ENCODE measurements at regions not wholly inside any gene's neighbourhood (a gene's known extent, or its start where the extent isn't known, plus 50 kb on each side); places are given as distances from the start of the nearest gene placed in this dataset.

DNA sequence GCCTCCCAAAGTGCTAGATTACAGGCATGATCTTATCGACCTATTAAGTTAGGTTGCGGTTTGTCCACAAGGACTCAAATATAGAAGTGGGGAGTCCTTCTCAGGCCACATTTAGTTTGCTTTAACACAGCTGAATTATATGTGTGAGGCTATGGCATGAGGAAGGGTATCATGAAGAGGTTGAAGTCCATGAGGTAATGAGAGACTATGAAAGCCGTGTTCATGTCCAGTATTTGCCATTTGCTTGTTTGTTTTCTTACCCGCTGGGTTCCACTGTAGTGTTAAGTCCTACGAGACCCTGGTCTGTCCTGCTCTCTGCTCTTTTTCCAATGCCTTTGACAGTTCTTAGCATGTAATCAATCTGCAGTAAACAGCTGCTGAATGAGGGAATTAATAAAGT, 1072.4 kb upstream of the EEF2KMT start:
- CTCF ChIA-PET = no interaction called here
- Mint-ChIP-seq H3K27me3 (no peaks in the 10 kb centered on the region), H3K36me3 (no peaks in the 10 kb centered on the region), H3K9me3 (peaks cover 22% of the 10 kb centered on the region), H3K27ac (no peak overlapping the region), H3K4me3 (no peak overlapping the region), H3K4me1 (no peaks in the 10 kb centered on the region)
- DNase-seq = no peak

DNA sequence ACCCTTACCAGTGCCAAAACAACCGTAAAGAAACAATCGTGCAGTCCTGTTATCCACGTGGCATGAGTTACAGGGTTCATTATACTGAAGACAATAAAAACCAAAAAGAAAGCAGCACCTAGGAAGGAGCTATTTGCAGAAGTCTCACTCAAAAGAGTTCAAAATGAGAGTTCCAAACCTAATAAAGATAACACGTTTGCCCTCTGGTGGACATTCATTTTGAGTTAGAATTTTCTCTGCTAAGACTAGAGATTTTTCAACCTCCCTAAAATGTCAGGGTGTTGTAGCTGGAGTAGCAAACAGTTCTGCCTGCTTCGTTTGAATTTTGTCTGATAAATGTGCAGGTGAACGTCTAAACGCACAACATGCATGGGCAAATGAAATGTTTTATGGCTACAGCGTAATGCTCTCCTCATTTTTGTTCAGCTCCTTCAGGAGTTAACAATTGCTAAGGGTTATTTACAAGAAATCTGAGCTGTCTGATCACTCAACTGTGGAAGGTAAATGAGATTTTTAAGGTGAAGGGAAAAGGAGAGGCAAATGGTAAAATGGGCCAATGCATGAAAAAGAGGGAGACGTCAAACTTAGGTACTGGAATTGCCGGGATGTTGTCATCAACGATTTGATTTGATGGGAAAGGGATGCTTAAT, 1067.9 kb upstream of the EEF2KMT start:
- H3K36me3 Mint-ChIP-seq = no peaks in the 10 kb centered on the region
- peaks cover 15% of the 10 kb centered on the region for H3K9me3 Mint-ChIP-seq
- H3K4me3 Mint-ChIP-seq = no peak overlapping the region
- no peaks in the 10 kb centered on the region for H3K4me1 Mint-ChIP-seq
- H3K27ac Mint-ChIP-seq = no peak overlapping the region
- no peaks in the 10 kb centered on the region for H3K27me3 Mint-ChIP-seq
- DNase-seq = no peak
- CTCF ChIA-PET = no interaction called here

DNA sequence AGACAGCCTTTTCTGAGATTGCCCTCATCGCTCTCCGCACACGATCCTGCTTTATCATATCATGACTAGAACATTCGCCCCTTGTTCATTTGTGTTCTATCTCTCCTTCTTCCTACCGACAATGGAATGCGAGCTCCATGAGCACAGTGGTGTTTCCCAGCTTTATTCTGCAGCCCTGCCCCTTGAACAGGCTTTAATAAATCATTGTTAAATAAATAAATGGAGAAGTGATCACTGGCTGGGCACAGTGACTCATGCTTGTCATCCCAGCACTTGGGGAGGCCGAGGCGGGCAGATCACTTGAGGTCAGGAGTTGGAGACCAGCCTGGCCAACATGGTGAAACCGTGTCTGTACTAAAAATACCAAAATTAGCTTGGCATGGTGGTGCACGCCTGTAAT, 1063.3 kb upstream of the EEF2KMT start:
- Mint-ChIP-seq H3K27ac (no peak overlapping the region), H3K36me3 (no peaks in the 10 kb centered on the region), H3K27me3 (no peaks in the 10 kb centered on the region), H3K9me3 (peaks cover 16% of the 10 kb centered on the region), H3K4me3 (no peak overlapping the region), H3K4me1 (no peaks in the 10 kb centered on the region)
- no peak for DNase-seq
- CTCF ChIA-PET = no interaction called here

DNA sequence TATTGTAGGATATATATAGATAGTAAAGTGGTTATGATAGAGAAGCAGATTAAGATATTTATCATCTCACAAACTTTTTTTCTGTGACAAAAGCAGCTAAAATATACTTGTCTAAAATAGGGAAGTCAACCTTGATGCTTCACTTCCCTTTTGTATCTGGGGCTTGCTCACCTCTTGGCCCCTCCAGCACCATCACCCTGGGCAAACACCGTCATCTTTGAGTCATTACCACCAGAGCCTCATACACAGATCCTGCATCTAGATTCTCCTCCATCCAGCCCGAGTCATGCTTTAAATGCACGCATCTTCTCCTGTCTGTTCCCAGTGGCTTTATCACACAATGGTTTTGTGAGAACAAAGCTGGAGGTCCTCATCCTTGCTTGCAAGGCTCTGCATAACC, 1062.7 kb upstream of the EEF2KMT start:
- no peaks in the 10 kb centered on the region for H3K27me3 Mint-ChIP-seq
- no peak overlapping the region for H3K27ac Mint-ChIP-seq
- DNase-seq = no peak
- H3K36me3 Mint-ChIP-seq = no peaks in the 10 kb centered on the region
- peaks cover 15% of the 10 kb centered on the region for H3K9me3 Mint-ChIP-seq
- H3K4me3 Mint-ChIP-seq = no peak overlapping the region
- H3K4me1 Mint-ChIP-seq = no peaks in the 10 kb centered on the region
- CTCF ChIA-PET = no interaction called here

DNA sequence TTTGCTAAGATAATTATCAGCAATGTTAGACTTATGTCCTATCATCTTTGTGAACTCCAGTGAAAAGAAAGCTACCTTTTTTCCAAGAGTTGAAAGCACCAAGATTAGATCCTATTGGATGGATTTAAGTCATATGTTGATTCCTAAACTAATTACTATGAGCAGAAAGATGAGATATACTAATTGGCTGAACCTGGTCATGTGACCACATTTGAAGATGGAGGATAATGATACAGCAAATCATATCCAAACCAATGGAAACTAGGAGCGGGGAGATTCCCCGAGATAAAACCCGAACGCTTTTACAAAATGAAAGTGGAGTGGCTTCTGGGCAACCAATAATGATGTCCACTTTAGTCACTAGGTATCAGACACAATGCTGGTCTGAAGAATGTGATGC, 1060.2 kb upstream of the EEF2KMT start:
- DNase-seq = no peak
- Mint-ChIP-seq H3K9me3 (peaks cover 17% of the 10 kb centered on the region), H3K4me1 (no peaks in the 10 kb centered on the region), H3K27me3 (no peaks in the 10 kb centered on the region), H3K27ac (no peak overlapping the region), H3K4me3 (no peak overlapping the region), H3K36me3 (no peaks in the 10 kb centered on the region)
- CTCF ChIA-PET = no interaction called here

DNA sequence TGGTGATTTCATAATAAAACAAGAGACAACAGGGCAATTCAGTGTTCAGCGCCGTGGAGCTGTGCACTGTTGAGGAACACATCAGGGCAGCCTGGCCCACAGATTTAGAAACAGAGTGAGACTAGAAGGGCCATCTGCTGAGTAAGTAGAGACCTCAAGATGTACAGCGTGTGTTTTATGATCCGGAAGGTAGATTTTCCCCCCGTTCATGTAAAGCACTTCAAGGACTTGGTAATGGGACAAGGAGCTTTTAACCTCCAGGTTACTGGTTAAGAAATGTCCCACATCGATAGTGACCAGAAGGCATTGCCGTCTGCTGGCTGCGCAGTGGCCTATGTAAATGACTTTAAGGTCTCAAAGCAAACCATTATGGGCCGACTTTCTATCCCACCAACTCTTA, 1057.7 kb upstream of the EEF2KMT start:
- no peak overlapping the region for H3K4me3 Mint-ChIP-seq
- H3K36me3 Mint-ChIP-seq = no peaks in the 10 kb centered on the region
- no peak overlapping the region for H3K27ac Mint-ChIP-seq
- no peaks in the 10 kb centered on the region for H3K4me1 Mint-ChIP-seq
- no peaks in the 10 kb centered on the region for H3K27me3 Mint-ChIP-seq
- peaks cover 8% of the 10 kb centered on the region for H3K9me3 Mint-ChIP-seq
- CTCF ChIA-PET = no interaction called here
- no peak for DNase-seq

DNA sequence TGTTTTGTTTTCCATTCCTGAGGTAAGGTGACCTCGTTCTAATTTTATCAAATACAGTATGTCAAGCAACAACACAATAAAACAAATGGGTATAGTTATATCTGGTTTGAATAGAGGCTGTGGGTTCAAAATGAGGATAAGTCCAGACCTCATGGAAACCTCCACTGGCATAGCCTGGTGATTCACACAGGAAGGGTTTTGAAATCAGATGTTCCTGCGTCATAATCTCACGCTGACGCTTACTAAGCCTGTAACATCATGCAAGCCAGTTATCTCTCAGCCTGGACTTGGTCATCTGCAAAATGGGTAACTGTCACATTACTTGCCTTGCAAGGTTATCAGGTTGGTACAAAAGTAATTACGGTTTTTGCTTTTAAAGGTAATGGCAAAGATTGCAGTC, 1056.3 kb upstream of the EEF2KMT start:
- no peaks in the 10 kb centered on the region for H3K4me1 Mint-ChIP-seq
- H3K27me3 Mint-ChIP-seq = no peaks in the 10 kb centered on the region
- H3K4me3 Mint-ChIP-seq = no peak overlapping the region
- no peak overlapping the region for H3K27ac Mint-ChIP-seq
- CTCF ChIA-PET = no interaction called here
- H3K36me3 Mint-ChIP-seq = no peaks in the 10 kb centered on the region
- DNase-seq = no peak
- H3K9me3 Mint-ChIP-seq = peaks cover 10% of the 10 kb centered on the region

DNA sequence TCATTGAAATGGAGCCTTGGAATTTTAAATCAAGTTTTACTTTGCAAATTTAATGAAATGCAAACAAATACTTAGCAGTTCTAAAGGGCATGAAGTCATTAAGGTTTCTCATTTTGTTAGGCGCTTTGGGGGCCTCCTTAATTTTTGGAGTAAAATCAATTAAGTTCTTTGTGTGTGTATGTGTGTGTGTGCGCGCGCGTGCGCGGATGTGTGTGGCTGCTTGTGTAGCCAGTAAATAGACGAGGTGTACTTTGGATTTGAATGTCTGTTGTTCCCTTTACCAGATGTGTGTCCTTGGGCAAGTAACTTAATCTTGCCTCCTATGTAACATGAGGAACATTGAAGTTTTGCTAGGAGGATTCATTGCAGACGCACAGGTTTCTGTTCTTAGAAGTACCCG, 1051.4 kb upstream of the EEF2KMT start:
- no peak overlapping the region for H3K4me3 Mint-ChIP-seq
- H3K27ac Mint-ChIP-seq = no peak overlapping the region
- no peaks in the 10 kb centered on the region for H3K36me3 Mint-ChIP-seq
- H3K4me1 Mint-ChIP-seq = no peaks in the 10 kb centered on the region
- no peak for DNase-seq
- peaks cover 17% of the 10 kb centered on the region for H3K9me3 Mint-ChIP-seq
- CTCF ChIA-PET = no interaction called here
- no peaks in the 10 kb centered on the region for H3K27me3 Mint-ChIP-seq

DNA sequence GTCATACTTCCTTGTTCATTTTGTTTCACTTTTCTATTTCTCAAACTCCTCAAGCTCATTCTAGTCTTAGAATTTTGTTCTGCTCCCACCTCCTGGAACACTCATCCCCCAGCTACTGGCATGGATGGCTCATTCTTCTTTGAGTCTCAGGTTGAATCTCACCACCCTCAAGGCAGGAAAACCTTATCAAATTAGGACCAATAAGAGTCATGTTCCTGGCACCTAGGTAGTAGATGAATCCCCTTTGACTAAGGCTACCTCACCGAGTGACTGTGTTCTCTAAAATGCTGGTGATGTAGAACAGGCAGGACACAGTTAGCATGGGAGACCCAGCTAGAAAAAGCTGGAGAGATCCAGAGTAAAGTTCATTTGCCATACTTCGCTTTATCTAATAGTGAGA, 1050.8 kb upstream of the EEF2KMT start:
- no peaks in the 10 kb centered on the region for H3K4me1 Mint-ChIP-seq
- no peaks in the 10 kb centered on the region for H3K27me3 Mint-ChIP-seq
- CTCF ChIA-PET = no interaction called here
- H3K36me3 Mint-ChIP-seq = no peaks in the 10 kb centered on the region
- peaks cover 19% of the 10 kb centered on the region for H3K9me3 Mint-ChIP-seq
- H3K27ac Mint-ChIP-seq = no peak overlapping the region
- no peak for DNase-seq
- H3K4me3 Mint-ChIP-seq = no peak overlapping the region

DNA sequence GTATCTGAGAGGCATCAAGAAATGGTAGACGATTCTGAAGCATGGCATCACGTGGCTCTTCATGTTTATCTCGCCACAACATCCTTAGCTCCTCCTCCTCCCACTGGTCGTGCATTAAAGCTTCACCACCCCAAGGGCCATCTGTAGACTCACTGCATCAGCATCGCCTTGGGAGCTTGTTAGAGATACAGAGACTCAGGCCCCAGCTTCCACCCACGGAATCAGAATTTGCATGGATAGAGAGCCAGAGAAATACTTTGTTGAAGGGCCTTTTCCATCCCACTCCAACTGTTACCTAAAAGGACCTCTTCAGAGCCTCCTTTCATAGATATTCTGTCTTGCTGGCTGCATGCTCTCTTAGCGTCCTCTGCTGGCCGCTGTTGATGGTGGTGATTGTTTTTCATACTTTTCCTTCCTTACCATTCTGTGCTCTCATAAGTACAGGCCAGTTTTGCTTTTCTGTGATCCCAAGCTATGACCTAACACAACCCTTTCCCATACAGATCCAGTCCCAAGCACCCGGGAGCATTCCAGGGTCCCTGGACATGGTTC, 1049.4 kb upstream of the EEF2KMT start:
- Mint-ChIP-seq H3K27me3 (no peaks in the 10 kb centered on the region), H3K9me3 (peaks cover 25% of the 10 kb centered on the region), H3K36me3 (no peaks in the 10 kb centered on the region), H3K27ac (no peak overlapping the region), H3K4me1 (no peaks in the 10 kb centered on the region), H3K4me3 (no peak overlapping the region)
- CTCF ChIA-PET = no interaction called here
- no peak for DNase-seq

DNA sequence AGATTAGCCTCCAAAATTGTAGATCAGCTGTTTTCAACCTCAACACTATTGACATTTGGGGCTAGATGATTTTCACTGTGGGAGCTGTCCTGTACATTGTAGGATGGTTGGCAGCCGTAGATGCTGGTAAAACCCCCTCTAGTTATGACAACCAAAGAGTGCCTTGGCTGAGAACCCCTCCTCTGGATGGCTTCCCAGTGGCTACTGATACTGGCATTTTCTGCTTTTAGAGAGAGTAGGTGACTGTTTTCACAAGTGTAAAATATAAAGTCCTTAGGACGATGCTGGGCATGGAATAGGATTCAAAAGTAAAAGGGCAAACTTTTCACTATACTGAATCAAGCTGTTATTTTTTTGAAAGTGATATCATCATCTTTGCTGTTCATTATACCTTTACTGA, 1048.8 kb upstream of the EEF2KMT start:
- Mint-ChIP-seq H3K27ac (no peak overlapping the region), H3K27me3 (no peaks in the 10 kb centered on the region), H3K4me3 (no peak overlapping the region), H3K9me3 (peaks cover 26% of the 10 kb centered on the region), H3K36me3 (no peaks in the 10 kb centered on the region), H3K4me1 (no peaks in the 10 kb centered on the region)
- CTCF ChIA-PET = no interaction called here
- no peak for DNase-seq

DNA sequence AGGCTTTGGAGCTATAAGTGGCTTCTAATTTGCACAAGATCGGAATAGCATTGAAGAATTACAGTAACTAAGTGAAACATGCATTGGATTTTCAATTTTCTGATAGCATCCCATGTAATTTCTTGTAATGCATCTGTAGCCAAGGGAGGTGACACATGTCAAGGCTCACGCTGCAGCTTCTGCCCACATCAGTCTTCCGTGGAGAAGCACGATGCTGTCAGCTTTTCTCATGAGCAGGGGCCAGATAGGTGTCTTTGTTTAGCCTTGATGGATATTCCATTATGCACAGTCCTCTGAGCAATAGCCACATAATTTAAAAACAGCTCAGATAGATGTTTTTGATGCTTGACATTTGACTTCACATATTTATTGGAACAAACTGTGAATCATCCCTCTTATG, 1046.9 kb upstream of the EEF2KMT start:
- Mint-ChIP-seq H3K36me3 (no peaks in the 10 kb centered on the region), H3K27me3 (no peaks in the 10 kb centered on the region), H3K9me3 (peaks cover 35% of the 10 kb centered on the region), H3K27ac (no peak overlapping the region), H3K4me1 (no peaks in the 10 kb centered on the region), H3K4me3 (no peak overlapping the region)
- no peak for DNase-seq
- CTCF ChIA-PET = no interaction called here

DNA sequence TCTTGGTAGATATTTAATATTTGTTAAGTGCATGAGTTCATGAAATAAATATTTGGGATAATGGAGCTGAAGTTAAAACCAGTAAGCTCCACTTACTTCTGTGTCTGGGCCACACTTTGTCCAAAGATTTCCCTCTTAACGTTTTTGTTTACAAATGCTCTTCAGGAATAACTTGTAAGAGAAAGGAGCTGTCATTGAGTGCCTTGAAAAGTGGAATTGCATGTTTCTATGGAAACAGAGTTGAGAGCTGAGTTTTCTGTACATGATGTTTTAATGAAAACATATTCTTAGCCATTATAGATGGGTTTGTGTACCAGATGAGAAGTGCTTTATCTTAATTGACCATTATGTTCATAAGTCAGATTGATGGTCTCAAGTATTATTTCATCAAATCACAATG, 1045.4 kb upstream of the EEF2KMT start:
- no peaks in the 10 kb centered on the region for H3K36me3 Mint-ChIP-seq
- H3K27me3 Mint-ChIP-seq = no peaks in the 10 kb centered on the region
- no peaks in the 10 kb centered on the region for H3K4me1 Mint-ChIP-seq
- no peak overlapping the region for H3K27ac Mint-ChIP-seq
- peaks cover 33% of the 10 kb centered on the region for H3K9me3 Mint-ChIP-seq
- no peak for DNase-seq
- H3K4me3 Mint-ChIP-seq = no peak overlapping the region
- CTCF ChIA-PET = no interaction called here

DNA sequence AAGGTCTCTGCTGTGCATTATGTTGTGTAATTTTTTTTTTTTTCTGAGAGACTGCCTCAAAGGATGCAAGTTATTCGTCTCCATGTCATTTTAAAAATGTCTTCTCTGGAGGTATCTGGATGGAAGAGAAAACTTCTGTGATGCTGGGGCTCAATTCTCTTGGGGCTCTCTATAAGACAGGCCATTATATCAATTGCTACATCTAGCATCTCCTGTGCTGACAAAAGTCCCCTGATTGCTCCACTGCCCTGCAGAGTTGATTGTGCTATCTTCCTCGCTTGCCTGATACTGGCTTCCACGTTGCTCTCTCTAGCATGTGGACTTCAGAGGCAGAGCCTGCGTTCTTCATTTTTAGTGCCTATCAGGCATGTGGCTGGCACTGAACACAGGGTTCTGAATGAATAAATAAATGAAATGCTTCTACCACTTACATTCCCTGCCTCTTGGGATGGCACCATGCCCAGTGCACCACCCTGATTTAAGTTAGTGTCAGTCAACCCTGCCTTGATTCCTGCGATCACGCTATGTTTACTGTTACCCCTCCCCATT, 1035.5 kb upstream of the EEF2KMT start:
- H3K4me1 Mint-ChIP-seq = no peaks in the 10 kb centered on the region
- H3K9me3 Mint-ChIP-seq = peaks cover 20% of the 10 kb centered on the region
- H3K27ac Mint-ChIP-seq = no peak overlapping the region
- no peak overlapping the region for H3K4me3 Mint-ChIP-seq
- CTCF ChIA-PET = no interaction called here
- no peaks in the 10 kb centered on the region for H3K27me3 Mint-ChIP-seq
- DNase-seq = no peak
- no peaks in the 10 kb centered on the region for H3K36me3 Mint-ChIP-seq

DNA sequence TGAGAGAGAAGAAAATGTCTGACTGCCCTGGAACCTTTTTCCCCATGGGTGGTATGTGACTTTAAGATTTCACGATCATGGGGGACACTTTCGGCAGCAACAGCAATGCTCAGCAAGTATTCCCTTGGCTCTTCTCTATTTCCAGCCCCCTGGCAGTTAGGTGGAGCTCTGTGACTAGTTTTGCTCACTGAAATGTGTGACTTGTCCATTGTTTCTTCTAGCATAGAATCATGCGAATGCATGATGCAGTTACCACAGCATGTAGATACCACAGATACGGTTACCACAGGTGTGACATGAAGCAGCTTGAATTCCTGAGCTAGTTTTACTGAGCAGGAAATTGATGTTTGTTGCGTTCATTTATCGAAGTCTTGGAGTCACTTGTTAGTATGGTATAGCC, 1034.5 kb upstream of the EEF2KMT start:
- CTCF ChIA-PET = no interaction called here
- no peaks in the 10 kb centered on the region for H3K4me1 Mint-ChIP-seq
- H3K4me3 Mint-ChIP-seq = no peak overlapping the region
- H3K27me3 Mint-ChIP-seq = no peaks in the 10 kb centered on the region
- DNase-seq = no peak
- no peak overlapping the region for H3K27ac Mint-ChIP-seq
- H3K36me3 Mint-ChIP-seq = no peaks in the 10 kb centered on the region
- H3K9me3 Mint-ChIP-seq = peaks cover 20% of the 10 kb centered on the region
